ENCODE measurements at regions not wholly inside any gene's neighbourhood (a gene's known extent, or its start where the extent isn't known, plus 50 kb on each side); places are given as distances from the start of the nearest gene placed in this dataset.

DNA sequence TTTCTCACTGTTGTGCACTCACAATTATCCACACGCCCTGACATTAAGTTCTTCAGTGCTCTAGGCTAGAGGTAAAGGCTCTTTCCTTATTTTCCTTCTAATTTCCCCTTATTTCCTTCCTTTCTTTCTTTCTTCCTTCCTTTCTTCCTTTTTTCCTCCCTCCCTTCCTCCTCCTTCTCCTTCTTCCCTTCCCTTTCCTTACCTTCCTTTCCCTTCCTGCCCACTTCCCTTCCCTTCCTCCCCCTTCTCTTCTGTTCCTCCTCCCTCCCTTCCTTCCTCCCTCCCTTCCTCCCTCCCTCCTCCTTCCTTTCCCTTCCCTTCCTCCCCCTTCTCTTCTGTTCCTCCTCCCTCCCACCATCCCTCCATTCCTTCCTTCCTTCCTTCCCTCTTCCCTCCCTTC is 317.0 kb upstream of the IRX1 start:
- Histone ChIP-seq H3K27me3 (ENCODE audit: insufficient read depth, poor library complexity, severe bottlenecking) (no peaks in the 10 kb centered on the region), H3K4me3 (ENCODE audit: severe bottlenecking) (no peak overlapping the region), H3K27ac (ENCODE audit: poor library complexity, severe bottlenecking) (no peak overlapping the region), H3K9me3 (ENCODE audit: severe bottlenecking) (no peaks in the 10 kb centered on the region), H3K4me1 (ENCODE audit: insufficient read depth, poor library complexity, severe bottlenecking) (no peaks in the 10 kb centered on the region), H3K36me3 (ENCODE audit: low read depth) (no peaks in the 10 kb centered on the region)
- DNase-seq (ENCODE audit: low spot score) (no peak), ATAC-seq (ENCODE audit: low read depth) (no peak)
- TF ChIP-seq, protein P1, sequence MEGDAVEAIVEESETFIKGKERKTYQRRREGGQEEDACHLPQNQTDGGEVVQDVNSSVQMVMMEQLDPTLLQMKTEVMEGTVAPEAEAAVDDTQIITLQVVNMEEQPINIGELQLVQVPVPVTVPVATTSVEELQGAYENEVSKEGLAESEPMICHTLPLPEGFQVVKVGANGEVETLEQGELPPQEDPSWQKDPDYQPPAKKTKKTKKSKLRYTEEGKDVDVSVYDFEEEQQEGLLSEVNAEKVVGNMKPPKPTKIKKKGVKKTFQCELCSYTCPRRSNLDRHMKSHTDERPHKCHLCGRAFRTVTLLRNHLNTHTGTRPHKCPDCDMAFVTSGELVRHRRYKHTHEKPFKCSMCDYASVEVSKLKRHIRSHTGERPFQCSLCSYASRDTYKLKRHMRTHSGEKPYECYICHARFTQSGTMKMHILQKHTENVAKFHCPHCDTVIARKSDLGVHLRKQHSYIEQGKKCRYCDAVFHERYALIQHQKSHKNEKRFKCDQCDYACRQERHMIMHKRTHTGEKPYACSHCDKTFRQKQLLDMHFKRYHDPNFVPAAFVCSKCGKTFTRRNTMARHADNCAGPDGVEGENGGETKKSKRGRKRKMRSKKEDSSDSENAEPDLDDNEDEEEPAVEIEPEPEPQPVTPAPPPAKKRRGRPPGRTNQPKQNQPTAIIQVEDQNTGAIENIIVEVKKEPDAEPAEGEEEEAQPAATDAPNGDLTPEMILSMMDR (IDR thresholded peaks at IDR 0.05; ENCODE audit: poor library complexity, severe bottlenecking), result no peak

DNA sequence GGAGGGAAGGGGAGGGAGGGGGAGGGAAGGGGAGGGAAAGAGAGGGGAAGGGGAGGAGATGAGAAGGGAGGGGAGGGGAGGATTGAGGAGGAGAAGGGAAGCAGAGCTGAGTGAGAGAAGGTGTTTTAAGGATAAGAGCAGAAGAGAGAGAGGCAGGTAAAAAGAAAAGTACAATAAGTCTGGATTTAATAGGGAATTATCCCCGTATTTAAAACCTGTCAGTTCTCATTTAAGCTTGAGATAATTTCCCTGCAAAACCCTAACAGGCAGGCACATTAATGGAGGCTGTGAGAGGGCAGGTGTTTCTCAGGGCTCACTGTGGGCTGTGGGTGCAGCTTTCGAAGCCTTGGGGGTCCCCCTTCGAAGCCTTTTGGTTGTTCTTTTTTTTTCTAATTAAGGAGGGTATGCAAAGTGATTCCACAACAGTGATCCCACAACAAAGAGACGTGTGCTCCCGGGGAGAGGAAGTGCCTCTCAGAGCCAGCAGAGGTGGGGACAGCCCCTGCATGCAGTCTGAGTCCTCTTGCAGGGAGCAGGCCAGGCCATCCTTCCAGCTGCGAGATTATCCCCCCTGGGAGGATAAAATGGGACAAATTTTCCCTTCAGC is 317.9 kb upstream of the IRX1 start:
- Histone ChIP-seq H3K9me3 (ENCODE audit: severe bottlenecking) (no peaks in the 10 kb centered on the region), H3K36me3 (ENCODE audit: low read depth) (no peaks in the 10 kb centered on the region), H3K4me1 (ENCODE audit: insufficient read depth, poor library complexity, severe bottlenecking) (no peaks in the 10 kb centered on the region), H3K27me3 (ENCODE audit: insufficient read depth, poor library complexity, severe bottlenecking) (no peaks in the 10 kb centered on the region), H3K27ac (ENCODE audit: poor library complexity, severe bottlenecking) (no peak overlapping the region), H3K4me3 (ENCODE audit: severe bottlenecking) (no peak overlapping the region)
- TF ChIP-seq, protein P1 (IDR thresholded peaks at IDR 0.05; ENCODE audit: poor library complexity, severe bottlenecking), result no peak
- ATAC-seq (ENCODE audit: low read depth), result no peak
- no peak for DNase-seq (ENCODE audit: low spot score)

DNA sequence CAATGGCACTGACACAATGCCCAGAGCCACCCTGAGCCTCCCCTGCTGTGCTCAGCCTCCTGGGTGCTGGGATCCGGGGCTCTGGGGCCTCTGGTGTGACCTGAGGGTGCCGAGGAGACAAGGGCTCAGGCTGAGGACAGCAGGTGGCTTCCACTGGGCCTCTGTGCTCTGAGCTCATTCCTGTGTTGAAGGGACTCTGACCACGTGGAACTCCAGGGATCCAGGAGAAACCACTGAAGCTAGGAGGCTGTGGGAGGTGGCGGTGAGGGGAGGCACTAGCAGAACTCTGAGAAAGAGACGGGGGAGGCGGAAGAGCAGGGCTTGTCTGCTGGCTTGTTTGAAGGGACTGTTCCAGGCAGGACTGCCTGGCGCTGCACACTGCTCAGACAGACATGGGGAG is 318.7 kb upstream of the IRX1 start:
- no peaks in the 10 kb centered on the region for H3K4me1 ChIP-seq (ENCODE audit: insufficient read depth, poor library complexity, severe bottlenecking)
- no peaks in the 10 kb centered on the region for H3K36me3 ChIP-seq (ENCODE audit: low read depth)
- no peak overlapping the region for H3K4me3 ChIP-seq (ENCODE audit: severe bottlenecking)
- H3K9me3 ChIP-seq (ENCODE audit: severe bottlenecking), result no peaks in the 10 kb centered on the region
- no peaks in the 10 kb centered on the region for H3K27me3 ChIP-seq (ENCODE audit: insufficient read depth, poor library complexity, severe bottlenecking)
- TF ChIP-seq, protein P1 (IDR thresholded peaks at IDR 0.05; ENCODE audit: poor library complexity, severe bottlenecking), result no peak
- ATAC-seq (ENCODE audit: low read depth), result peak; percentile 21; the same call in 2 of the 3 replicates
- no peak overlapping the region for H3K27ac ChIP-seq (ENCODE audit: poor library complexity, severe bottlenecking)
- DNase-seq (ENCODE audit: low spot score), result no peak

DNA sequence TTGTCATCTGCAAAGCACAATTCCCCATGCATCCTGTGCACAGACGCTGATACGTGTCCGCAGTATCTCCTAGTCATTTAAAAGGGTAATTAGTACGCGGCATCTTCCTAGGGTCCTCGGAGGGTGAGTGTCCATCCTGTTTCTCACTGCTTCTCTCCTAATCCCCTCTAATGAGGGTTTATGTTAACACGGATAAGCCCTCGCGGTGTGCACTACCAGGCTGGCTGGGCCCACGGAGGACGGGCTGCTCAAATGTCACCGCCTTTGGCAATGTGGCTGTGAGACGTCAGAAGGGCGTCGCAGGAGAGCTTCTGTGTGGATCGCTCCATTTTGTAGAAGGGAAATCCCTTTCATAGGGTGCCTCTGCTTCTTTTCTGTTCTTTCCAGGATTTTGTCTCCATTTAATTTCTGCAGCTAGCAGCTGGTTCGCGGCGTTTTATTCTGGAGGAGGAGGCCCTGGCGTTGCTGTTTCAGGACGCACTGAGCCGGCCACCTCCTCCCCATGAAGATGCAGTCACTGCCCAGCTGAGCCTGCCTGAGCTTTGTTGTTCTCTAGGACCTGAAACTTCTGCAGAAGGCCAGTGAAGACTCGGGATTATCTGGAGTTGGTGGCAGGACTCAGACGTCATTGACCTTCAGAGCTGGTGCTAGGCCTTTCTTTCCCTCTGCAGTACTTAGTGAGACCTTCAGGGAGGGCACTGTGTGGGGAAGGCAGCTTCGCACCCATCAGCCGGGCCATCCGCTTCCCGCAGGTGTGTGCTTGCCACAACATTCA is 326.1 kb upstream of the IRX1 start:
- no peak for DNase-seq (ENCODE audit: low spot score)

More for the DNA sequence above, 326.1 kb upstream of the IRX1 start:
- no peaks in the 10 kb centered on the region for H3K36me3 ChIP-seq (ENCODE audit: low read depth)
- ATAC-seq (ENCODE audit: low read depth), result no peak
- no peaks in the 10 kb centered on the region for H3K4me1 ChIP-seq (ENCODE audit: insufficient read depth, poor library complexity, severe bottlenecking)
- no peak overlapping the region for H3K27ac ChIP-seq (ENCODE audit: poor library complexity, severe bottlenecking)
- H3K4me3 ChIP-seq (ENCODE audit: severe bottlenecking), result no peak overlapping the region
- TF ChIP-seq, protein P1 (IDR thresholded peaks at IDR 0.05; ENCODE audit: poor library complexity, severe bottlenecking), result no peak
- H3K9me3 ChIP-seq (ENCODE audit: severe bottlenecking), result peaks cover 3% of the 10 kb centered on the region
- no peaks in the 10 kb centered on the region for H3K27me3 ChIP-seq (ENCODE audit: insufficient read depth, poor library complexity, severe bottlenecking)

Measured in RWPE2 (cell line).